Right ventricle myocardium superior (tissue), 1 donor: ENCODE measurements at regions not wholly inside any gene's neighbourhood (a gene's known extent, or its start where the extent isn't known, plus 50 kb on each side); places are given as distances from the start of the nearest gene placed in this dataset.
A peak's percentile ranks its signal among the peaks of the same experiment; 100 is the strongest.

ENCODE experiments used
- ATAC-seq: fragments of 200-7000 bp; cut with Tn5 transposase; one replicate; pipeline ENCODE4 v1.9.1; 2020; ENCODE audit warnings: mild to moderate bottlenecking; ENCODE audit not compliant: poor library complexity
- DNase-seq: peaks from one replicate; pipeline ENCODE4 v3.0.0-alpha.2; 2020
- intact Hi-C: fragments of 100-400 bp; cut with DNase I; formaldehyde crosslinking; loops from one replicate; pipeline ENCODE4 v1.11.2; 2022
- donor health status: DM: no; HTN: yes; CAD: no; lungs with severe emphysema.

DNA sequence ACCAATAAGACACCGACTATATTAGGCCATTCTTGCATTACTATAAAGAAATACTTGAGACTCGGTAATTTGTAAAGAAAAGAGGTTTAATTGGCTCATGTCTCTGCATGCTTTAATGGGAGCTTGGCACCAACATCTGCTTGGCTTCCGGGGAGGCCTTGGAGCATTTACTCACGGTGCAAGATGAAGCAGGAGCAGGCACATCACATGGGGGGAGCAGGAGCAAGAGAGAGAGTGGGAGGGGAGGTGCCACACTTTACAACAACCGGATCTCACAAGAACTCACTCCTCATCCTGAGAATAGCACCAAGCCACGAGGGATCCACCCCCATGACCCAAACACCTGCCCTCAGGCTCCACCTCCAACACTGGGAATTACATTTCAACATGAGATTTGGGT lies 224.8 kb downstream of the KLF5 start:
- ATAC-seq (no peak), DNase-seq (no peak)
- intact Hi-C loops, result no loop called here

DNA sequence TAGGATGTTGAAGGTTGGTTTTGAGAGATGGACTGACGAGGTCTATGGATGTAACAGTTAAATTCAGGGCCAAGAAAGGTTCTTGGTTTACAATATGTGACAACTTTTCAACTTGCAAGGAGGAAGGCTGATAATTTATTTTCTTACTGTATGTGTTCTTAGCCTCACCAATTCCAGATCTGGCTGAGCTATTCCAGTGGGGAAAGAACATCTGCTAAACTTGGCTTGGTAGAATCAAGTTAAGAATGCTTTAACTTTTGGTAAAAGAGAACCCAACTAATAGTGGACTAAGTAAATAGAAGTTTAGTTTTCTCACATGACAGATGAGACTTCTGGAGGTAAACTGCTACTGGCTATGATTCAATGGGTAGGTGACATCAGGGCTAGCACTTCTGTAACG lies 222.9 kb downstream of the KLF5 start:
- intact Hi-C loops, result no loop called here
- no peak for DNase-seq
- ATAC-seq, result no peak

DNA sequence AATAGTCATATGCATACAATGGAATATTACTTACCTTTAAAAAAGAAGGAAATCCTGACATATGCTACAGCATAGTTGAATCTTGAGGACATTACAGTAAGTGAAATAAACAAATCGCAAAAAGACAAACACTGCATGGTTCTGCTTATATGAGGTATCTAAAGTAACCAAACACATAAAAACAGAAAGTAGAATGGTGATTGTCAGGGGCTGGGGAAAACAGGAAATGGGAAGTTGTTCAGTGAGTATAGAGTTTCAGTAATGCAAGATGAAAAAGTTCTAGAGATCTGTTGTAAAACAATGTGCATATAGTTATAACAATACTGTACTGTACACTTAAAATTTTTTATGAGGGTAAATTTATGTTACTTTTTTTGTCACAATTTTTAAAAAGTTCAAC lies 219.4 kb downstream of the KLF5 start:
- ATAC-seq (no peak), DNase-seq (no peak)
- intact Hi-C loops, result no loop called here

DNA sequence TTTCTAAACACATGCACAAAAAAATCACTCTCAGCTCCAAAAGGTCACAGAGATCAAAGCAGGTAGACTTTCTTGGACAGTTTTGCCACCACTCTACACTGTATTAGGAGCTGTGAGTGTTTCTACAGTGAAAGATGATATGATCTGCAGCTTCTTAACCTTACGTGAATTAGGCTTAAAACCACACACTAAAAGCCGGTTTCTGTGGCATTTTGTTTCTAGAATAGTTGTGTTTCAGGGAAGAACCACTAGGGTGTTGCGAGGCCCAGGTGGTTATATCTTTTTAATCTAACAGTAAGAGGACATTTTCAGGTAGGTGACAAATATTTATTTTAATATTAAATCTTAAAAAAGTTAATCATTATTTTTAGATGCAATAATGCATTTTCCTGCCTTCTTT lies 216.4 kb downstream of the KLF5 start:
- DNase-seq (no peak), ATAC-seq (no peak)
- intact Hi-C loops, result no loop called here

DNA sequence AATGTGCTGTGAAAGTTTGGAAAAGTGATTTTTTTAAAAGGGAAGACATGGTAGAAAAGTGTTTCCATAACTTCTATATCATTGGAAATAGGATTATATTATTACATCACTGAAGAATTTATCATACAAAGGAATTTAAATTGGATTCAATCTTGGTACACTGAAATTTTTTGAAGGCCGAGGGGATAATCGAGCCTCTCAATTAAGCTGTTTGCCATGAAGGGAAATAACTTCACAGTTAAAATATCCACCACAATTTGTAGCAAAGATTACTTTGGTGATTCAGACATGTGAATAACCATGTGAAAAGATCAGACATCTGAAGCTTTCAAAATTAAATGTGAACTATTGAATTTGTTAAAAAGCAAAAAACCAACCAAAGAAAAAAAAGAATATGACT lies 215.3 kb downstream of the KLF5 start:
- ATAC-seq, result no peak
- DNase-seq, result no peak
- intact Hi-C loops, result no loop called here

DNA sequence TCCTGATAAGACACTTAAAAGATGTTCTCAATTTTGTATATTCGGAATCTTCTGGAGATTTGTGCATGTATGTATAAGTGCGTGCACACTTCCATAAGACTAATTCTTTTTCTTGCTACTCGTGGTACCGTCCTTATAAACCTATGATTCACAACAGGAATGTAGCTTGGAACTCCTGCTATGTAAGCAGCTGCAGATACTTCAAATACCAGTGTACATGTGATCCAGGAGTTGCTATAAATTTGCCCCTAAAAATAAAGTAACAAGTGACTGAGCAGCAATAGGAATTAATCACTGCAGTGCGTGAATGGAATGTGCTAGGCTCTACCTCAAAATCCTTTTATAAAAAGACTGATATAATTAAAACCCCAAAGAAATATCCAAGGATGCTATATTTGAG lies 214.9 kb downstream of the KLF5 start:
- no peak for DNase-seq
- intact Hi-C loops, result no loop called here
- peak; percentile 53 for ATAC-seq

DNA sequence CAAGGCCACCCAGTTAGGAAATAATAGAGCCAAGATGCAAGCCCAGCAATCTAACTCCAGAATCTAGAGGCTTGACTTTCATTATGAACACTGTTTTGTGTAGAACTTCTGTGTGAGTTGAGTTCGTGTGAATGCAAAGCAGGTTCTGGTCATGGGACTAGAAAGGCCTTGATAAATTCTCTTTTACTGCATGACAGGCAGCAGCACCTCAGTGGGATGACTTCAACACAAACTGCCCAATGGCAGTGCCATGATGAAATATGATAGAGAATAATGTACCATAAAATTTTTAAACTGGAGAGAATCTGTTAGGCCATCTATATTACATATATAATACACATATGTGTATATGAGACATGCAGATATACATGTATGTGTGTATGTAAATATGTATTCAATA lies 214.5 kb downstream of the KLF5 start:
- no peak for ATAC-seq
- intact Hi-C loops, result no loop called here

DNA sequence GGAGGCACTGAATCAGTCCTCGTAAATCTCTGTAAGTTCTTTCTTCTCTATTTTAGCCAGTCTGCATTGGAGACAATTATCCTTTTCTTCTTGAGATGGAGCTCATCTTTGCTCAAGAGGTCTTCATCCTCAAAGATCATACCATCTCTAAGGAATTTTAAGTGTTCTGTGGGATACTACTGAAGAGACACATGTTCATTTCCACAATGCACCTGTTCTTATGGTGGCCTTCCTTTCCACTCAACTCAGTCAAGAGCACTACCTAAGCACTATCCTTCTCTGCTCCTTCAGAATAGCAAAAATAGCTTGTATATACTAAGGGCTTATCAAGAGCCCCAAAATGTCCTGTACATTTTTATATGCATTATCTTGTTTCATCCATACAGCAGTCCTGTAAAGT lies 214.0 kb downstream of the KLF5 start:
- DNase-seq, result no peak
- intact Hi-C loops, result no loop called here
- no peak for ATAC-seq

More for the DNA sequence above, 214.5 kb downstream of the KLF5 start:
- no peak for DNase-seq

DNA sequence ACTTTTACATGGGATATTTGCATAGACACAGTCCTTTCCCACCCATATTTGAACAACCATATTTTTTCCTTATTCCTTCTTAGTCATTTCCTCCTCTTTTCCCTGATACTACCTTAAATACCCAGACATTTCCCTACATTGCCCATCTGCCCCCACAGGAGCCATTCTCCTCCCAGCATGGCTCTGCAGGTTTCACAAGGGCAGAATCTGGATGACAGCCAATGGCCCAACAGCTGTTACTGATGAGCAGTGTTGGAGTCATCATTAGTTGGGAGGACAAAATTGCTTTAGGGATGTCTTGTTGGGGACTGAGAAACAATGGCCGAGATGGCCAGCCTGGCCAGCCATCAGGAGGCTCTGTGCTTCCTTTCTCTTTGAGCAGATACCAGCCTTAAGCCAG lies 209.5 kb downstream of the KLF5 start:
- DNase-seq (no peak), ATAC-seq (no peak)
- intact Hi-C loops, result no loop called here

DNA sequence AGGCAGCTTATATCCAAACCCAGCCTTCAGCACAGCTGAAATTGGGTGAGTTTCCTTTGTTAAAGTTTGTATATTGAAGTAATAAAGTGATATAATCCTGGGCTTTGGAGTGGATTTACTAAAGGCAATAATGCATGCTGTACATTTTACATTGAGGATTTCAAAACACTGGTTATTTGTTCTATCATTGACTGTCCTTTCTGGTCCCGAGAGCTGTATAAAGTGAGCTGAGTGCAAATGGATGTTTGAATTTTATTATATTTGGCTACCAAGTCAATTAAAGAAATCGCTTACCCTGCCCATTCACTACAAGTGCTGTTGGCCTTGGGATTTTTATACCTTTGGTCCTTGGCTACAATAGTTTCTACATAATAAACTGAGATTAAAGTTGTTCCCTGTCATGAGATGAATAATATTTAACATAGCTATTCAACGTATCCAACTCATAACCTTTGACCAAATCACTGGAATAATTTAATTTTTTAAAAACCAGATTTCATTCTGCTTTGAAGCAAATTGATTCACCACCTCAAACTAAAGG lies 207.9 kb downstream of the KLF5 start:
- intact Hi-C loops, result no loop called here
- ATAC-seq, result no peak
- DNase-seq, result no peak

DNA sequence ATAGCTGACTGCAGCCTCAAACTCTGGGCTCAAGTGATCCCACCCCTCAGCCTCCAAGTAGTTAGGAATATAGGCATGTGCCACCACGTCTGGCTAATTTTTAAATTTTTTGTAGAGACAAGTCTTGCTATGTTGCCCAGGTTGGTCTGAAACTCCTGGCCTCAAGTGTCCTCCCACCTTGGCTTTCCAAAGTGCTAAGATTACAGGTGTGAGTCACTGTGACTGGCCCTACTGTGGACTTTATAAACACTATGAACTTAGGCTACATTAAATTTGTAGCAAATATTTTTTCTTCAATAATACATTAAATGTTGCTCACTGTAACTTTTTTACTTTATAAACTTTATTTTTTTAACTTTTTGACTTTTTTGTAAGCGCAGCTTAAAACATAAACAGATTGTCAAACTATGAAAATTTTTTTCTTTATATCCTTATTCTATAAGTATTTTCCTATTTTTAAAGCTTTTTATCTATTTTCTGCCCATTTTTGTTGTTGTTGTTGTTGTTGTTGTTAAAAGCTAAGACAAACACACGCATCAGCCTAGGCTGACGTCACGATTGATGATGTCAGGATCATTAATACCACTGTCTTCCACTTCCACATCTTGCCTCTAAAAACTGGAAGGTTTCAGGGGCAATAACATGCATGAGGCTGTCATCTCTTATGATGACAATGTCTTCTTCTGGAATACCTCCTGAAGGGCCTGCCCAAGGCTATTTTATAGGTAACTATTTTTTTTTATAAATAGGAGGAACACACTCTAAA lies 204.2 kb downstream of the KLF5 start:
- ATAC-seq (no peak), DNase-seq (no peak)
- intact Hi-C loops, result no loop called here

DNA sequence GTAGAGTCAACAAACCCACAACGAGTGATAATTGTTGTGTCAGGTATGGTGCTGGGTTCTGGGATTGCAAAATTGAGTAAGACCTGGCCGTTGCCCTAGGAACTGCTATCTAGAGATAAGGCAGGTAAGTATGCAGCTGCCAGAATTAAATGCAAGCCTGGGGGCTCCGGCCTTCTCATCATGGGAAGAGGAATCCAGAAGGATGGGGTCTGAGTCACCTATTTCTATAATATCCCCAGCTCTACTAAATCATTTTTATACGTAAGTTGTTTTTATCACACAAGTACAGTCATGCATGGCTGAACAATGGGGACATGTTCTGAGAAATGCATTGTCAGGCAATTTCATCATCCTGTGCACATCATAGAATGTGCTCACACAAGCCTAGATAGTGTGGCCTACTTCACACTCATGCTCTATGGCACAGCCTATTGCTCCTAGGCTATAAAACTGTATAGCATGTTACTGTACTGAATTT lies 203.0 kb downstream of the KLF5 start:
- no peak for ATAC-seq
- intact Hi-C loops, result no loop called here
- DNase-seq, result no peak

DNA sequence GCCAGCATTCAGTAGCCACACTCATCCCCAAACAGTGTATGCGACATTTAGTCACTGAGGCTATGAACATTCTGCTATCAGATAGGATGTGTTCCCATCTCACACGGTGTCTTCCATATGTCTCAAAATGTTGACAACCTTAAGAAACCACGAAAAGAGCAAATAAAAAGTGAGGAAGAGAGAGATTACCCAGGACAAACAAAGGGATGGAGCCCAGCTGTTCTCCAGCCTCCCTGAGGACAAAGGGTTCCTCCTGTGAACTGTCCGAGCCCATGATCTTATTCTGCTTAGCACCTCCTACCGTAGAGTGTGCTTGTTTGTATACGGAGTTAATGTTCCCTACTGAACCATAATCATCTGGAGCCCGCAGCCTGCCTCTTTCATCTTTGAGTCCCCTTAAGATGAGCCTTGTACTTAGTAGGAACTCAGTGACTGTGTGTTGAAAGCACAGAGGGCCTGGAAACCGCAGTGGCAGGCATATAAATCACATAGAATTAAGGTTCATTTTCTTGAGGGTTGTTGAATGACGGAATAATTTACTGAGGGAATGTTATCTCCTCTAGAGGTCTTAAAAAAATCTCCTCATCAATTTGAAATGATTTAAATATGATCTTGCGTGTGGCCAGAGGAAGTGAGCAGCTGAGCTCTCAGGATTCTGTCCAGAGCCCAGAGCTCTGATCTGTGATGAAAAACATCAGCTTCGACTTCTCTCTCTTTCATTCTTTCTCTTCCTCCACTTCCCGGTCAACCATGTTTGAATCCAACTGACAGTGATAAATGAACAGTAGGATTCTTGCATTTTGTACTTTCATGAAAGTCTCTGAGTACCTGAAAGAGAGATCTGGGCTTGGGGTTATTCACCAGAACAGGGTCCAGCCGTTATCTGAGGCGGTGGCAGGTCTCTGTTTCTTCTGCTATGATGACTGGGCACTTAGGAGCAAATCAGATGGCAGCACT lies 200.5 kb downstream of the KLF5 start:
- ATAC-seq, result peak; percentile 53
- intact Hi-C loops, result no loop called here
- no peak for DNase-seq

DNA sequence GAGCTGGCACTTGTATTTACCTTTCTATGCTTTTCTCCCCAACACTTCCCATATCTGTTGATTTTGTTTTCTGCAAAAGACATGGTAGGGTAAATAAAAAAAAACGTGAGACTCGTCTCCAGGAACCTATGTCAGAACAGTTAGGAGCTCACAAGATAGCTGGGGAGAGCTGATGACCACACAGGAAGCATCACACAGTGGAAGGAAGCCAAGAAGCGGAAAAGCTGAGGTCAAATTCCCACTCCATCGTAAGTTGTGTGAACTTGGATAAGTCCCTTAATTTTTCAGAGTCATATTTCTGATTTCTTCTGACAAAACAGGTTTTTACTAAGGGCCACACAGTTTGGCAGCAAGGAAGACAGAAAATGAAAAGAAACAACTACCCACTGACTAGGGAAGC lies 199.6 kb downstream of the KLF5 start:
- intact Hi-C loops, result no loop called here

DNA sequence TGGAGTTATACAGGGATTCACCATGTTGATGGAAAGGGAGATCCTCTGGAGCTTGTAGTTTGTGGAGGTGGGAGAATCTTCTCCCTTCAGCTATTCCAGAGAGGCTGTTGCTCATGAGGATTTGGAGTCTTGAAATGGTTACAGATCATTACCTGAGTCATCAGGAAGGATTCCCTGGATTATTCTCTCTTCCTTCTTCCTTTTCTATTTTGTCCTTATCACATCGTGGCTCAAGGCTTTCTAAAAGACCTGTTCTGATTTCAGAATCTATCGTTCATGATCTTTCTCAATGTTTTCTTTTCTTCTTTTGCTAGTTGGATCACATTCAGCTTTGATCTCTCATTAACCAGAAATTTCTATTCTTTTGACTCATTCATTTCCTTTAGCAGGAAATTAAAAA lies 196.0 kb downstream of the KLF5 start:
- intact Hi-C loops, result no loop called here
- DNase-seq (no peak), ATAC-seq (no peak)

More for the DNA sequence above, 199.6 kb downstream of the KLF5 start:
- ATAC-seq, result no peak
- no peak for DNase-seq

DNA sequence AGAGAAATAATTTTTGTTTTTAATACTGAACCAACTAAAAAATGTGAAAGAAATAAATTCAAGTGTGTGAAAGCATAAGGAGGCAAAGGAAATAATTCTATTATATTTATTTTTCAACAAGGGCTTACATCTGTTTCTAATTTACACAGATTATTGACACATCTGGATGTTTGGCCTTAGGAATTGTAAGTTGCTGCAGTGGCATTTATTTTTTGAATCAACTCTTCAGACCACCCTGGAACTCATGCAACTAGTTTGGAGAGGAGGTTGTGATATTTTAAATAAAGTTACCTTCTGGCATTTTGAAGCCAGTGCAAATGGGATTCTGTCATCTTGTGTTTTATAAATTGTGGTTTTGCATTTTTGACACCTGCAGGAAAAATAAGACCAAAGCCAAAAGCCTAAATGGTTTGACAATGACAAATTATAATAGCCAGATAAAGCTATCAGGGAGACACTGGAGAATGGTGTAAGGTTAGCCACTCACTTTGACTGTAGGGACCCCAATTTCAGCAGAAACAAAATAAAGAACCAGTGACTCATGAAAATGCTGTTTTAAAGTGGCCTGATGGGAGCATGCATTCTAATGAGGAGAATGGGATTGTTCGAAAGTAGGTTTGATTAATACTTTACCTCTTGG lies 192.9 kb downstream of the KLF5 start:
- intact Hi-C loops, result no loop called here
- DNase-seq, result no peak
- no peak for ATAC-seq

DNA sequence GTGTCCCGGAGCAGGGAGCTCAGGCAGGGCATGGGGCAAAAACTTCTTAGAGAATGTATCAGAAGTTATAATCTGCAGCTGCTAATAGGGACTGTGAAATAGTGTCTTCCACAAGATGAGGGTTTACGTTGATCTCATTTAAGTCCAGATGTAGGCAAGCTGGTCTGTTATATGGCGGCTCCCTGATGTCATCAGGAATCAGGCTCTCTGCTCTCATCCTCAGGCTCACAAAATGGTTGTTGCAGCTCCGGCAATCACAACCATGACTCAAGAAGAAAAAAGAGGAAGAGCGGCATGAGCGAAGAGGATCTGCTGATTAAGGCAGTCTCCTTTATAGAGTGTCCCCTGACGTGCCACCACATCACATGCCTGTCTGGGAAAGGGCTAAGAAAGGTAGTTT lies 191.3 kb downstream of the KLF5 start:
- ATAC-seq (no peak), DNase-seq (no peak)
- intact Hi-C loops, result no loop called here

DNA sequence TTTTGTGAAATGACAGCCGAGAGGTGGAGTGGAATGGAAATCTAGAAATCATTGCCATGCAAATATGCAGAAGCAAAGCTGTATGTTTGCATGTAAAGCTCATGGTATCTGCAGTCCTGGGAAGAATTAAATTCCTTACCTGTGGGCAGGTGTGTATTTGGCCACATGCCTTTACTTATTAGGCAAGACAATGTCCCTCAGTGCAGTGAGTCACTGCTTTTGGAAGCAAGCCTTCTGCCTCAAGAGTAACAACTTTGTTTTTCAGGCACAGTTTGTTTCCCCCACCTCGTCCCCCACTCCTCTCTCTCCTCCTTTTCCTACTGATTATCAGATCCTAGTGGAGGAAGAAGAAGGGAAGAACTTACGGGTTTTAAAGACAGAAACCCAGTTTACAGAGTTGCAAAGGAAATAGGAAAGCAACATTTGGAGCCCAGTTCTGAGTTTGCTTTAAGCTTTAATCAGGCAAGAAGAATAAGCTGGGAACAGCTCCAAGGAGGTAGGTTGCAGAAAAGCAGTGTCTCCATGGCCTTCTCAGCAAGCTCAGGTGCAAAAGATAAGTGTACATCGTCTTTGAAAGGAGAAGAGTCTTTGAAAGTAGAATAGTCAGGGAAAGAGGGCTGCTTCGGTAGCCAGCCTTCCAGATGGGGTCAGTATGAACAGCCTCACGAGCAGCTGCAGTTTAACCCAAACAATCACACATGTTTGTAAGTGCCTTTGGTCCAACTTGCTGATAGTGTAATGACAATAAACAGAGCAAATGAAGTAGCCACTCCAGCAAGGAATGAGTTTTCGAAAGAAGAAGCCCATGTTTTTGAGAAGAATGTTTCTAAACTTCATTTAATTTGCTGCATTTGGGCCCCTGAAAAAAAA lies 190.1 kb downstream of the KLF5 start:
- intact Hi-C loops, result no loop called here
- ATAC-seq (peak; percentile 63), DNase-seq (no peak)
